NCI-H2196 (cell line): ENCODE measurements at regions not wholly inside any gene's neighbourhood (a gene's known extent, or its start where the extent isn't known, plus 50 kb on each side); places are given as distances from the start of the nearest gene placed in this dataset.
"Not testable (repeated sequence)": the region's sequence is repeated elsewhere in the genome, so short reads cannot be mapped to it uniquely, and the experiment has no call there.

Source experiments
- DNase-seq: peaks from one replicate; lab custom pipeline; 2025; ENCODE audit not compliant: unreplicated experiment; lab: John Stamatoyannopoulos, UW

DNA sequence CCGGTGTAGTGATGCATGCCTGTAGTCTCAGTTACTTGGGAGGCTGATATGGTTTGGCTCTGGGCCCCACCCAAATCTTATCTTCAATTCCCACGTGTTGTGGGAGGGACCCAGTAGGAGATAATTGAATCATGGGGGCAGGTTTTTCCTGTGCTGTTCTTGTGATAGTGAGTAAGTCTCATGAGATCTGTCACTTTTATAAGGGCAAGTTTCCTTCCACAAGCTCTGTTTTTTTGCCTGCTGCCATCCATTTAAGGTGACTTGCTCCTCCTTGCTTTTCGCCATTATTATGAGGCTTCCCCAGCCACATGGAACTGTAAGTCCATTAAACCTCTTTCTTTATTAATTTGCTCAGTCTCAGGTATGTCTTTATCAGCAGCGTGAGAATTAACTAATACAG lies 566.7 kb upstream of the NECTIN3 start:
- DNase-seq: no peak

DNA sequence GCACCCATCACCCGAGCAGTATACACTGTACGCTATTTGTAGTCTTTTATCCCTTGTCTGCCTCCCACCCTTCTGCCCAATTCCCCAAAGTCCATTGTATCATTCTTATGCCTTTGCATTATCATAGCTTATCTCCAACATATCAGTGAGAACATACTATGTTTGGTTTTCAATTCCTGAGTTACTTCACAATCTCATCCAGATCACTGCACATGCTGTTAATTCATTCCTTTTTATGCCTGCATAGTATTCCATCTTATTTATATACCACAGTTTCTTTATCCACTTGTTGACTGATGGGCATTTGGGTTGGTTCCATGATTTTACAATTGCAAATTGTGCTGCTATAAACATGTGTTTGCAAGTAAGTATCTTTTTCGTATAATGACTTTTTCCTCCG lies 564.7 kb upstream of the NECTIN3 start:
- no peak for DNase-seq

- not testable (repeated sequence) for DNase-seq
These were observed 564.0 kb upstream of the NECTIN3 start for GRCh38 chr3:110507570-110507969.

- no peak for DNase-seq
These were observed 558.7 kb upstream of the NECTIN3 start for GRCh38 chr3:110512961-110513360.

GRCh38 chr3:110518031-110518430 lies 553.6 kb upstream of the NECTIN3 start:
- DNase-seq: no peak

GRCh38 chr3:110519071-110519470 lies 552.5 kb upstream of the NECTIN3 start:
- no peak for DNase-seq

DNA sequence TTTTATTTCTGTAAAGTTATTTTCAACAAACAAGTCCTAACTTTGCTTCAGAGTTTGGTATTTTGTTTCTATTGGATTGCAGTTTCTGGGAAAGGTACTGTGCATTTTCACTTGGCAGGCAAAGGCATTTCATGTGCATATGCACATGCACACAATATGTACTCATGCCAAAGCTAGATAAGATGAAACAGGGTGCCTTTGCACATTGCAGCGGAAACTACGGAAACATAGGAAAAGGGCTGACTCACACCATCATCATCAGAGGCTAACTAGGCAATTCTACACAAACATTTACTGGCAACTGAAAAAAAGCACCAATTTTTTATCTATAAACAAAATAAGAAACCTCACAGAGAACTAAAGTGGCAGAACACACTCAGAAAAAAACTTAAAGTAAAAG lies 550.6 kb upstream of the NECTIN3 start:
- no peak for DNase-seq

DNA sequence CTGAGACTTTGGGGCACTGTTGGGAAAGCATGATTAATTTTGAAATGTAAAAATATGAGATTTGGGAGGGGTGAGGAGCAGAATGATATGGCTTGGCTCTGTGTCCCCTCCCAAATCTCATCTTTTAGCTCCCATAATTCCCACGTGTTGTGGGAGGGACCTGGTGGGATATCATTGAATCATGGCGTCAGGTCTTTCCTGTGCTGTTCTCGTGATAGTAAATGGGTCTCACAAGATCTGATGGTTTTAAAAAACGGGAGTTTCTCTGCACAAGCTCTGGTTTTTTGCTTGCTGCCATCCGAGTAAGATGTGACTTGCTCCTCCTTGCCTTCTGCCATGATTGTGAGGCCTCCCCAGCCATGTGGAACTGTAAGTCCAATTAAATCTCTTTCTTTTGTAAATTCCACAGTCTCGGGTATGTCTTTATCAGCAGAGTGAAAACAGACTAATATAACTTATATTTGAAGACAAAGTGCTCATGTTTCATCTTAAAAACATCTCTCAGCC lies 546.0 kb upstream of the NECTIN3 start:
- DNase-seq: not testable (repeated sequence)

GRCh38 chr3:110526777-110527727 lies 544.6 kb upstream of the NECTIN3 start:
- DNase-seq: no peak

- DNase-seq: no peak
These were observed 543.1 kb upstream of the NECTIN3 start for GRCh38 chr3:110528305-110529121.

- DNase-seq: no peak
These were observed 540.7 kb upstream of the NECTIN3 start for GRCh38 chr3:110530902-110531301.

DNA sequence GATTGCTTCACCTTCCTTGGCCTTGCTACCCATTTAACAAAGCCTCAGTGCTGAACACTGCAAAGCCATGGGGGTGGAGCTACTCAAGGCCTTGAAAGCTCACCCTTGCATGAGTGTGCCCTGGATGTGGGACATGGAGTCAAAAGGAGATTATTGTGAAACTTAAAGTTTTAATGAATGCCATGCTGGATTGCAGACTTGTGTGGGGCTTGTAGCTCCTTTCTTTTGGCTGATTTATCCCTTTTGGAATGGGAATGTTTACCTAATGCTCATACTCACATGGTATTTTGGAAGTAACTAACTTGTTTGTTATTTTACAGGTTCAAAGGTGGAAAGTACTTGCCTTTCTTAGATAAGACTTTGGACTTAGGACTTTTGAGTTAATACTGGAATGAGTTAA lies 538.5 kb upstream of the NECTIN3 start:
- no peak for DNase-seq

- DNase-seq: no peak
These were observed 529.0 kb upstream of the NECTIN3 start for GRCh38 chr3:110542552-110543150.

GRCh38 chr3:110544730-110545129 lies 526.9 kb upstream of the NECTIN3 start:
- no peak for DNase-seq

- DNase-seq: no peak
These were observed 521.1 kb upstream of the NECTIN3 start for GRCh38 chr3:110550511-110550910.

DNA sequence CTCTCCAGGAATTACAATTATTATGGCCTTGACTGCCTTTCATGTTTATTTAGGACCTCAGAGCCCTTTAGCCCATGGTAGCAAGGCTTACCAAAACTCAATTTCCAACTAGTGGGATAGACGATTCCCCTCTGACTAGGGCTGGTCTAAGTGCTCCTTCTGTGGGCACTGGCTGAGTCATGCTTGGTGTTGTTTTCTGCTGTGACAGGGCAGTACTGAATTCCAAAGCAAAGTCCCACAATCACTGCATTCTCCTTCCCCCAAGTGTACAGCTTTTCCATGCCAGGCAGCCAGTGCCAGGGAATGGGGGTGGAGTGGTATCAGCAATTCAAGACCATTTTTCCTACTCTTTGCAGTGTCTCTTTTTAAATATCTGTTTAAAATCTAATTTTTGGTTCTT lies 509.0 kb upstream of the NECTIN3 start:
- no peak for DNase-seq

GRCh38 chr3:110564674-110565073 lies 506.9 kb upstream of the NECTIN3 start:
- DNase-seq: no peak

GRCh38 chr3:110567029-110567428 lies 504.6 kb upstream of the NECTIN3 start:
- DNase-seq: no peak

DNA sequence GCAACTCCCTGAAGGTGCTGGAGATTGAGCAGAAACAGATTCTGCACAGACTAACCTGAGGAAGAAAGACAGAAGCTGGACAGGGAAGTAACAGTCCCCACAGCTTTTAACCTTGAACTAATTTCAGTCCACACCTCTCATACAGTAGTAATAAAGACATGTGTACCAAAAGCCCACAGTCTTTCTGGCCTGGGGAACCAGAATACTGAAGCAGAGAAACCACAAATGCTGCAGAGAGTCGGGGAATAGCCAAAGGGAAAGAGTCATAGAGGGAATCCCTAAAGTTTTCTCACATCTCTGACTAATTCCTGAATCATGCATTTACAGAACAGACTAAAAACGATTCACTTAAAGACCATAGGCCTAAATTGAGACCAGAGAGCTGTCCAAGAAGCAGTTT lies 503.4 kb upstream of the NECTIN3 start:
- DNase-seq: no peak

DNA sequence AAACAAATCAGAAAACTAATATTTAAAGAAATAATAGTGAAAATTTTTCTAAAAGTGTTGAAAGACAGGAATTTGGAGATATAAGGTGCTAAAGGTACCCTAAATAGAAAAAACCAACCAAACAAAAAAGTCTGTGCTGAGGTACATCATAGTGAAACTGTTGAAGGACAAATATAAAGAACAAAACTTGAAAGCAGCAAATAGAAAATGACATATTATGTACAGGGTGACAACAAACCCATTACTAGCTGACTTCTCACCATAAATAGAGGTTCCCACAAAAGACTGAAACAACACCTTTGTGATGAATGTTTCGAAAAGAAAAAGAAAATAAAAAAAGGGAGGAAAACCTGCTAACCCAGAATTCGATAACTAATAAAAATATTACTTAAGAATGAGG lies 502.5 kb upstream of the NECTIN3 start:
- no peak for DNase-seq

GRCh38 chr3:110575702-110576101 lies 495.9 kb upstream of the NECTIN3 start:
- no peak for DNase-seq
